HG03066 (cell line): ENCODE measurements at regions not wholly inside any gene's neighbourhood (a gene's known extent, or its start where the extent isn't known, plus 50 kb on each side); places are given as distances from the start of the nearest gene placed in this dataset.

ENCODE experiments used
- ATAC-seq: cut with Tn5 transposase; IDR thresholded peaks from one replicate; pipeline ENCODE4 v1.9.1; 2021; ENCODE audit warnings: low read depth; ENCODE audit not compliant: unreplicated experiment

DNA sequence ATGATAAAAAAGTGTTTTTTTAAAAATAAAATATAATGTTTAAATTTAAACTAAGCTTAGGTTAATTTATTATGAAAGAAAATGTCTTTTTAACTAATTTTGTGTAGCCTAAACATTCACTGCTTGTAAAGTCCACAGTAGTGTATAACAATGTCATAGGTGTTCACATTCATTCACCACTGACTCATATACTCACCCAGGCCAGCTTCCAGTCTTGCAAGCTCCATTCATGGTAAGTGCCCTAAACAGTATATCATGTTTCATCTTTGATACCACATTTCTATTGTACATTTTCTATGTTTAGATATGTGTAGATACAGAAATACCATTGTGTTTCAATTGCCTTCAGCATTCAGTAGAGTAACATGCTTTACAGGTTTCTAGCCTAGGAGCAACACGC is 530.3 kb downstream of the EPHA5 start:
- no peak for ATAC-seq

- no peak for ATAC-seq
These were observed 544.1 kb downstream of the EPHA5 start for GRCh38 chr4:65126200-65126599.

DNA sequence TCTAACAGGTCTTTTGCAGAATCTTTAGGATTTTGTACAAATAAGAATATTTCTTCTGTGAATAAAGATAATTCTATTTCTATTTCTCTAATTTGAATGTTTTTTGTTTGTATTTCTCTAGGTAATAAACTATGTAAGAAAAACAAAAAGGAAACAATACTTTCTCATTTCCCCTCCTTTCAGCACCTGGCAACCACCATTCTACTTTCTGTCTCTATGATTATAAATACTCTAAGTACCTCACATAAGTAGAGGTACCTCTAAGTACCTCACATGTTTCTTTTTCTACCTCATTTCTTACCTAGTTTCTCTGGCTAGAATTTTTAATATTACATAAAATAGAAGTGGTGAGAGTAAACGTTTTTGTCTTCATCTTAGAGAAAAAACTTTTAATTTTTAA is 550.0 kb downstream of the EPHA5 start:
- ATAC-seq: no peak

- no peak for ATAC-seq
These were observed 567.9 kb downstream of the EPHA5 start for GRCh38 chr4:65102419-65102818.

DNA sequence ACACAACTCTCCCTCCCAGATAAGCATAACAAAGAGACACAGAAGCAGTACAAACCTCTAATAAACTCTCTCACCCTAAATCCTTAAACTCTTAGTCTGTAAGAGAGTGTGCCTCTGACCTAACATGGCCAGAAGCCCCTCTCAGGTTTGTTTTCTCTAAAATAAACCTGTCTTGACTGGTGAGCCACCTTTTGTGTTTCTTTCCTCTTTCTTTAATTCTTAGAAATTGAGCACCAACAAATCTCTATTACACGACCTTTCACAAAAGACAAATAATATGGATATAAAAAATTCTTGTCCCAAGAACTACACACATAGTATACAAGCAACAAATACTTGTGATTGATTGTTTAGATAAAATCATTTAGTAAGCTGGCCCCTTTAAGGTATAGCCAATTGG is 573.7 kb downstream of the EPHA5 start:
- ATAC-seq: no peak

DNA sequence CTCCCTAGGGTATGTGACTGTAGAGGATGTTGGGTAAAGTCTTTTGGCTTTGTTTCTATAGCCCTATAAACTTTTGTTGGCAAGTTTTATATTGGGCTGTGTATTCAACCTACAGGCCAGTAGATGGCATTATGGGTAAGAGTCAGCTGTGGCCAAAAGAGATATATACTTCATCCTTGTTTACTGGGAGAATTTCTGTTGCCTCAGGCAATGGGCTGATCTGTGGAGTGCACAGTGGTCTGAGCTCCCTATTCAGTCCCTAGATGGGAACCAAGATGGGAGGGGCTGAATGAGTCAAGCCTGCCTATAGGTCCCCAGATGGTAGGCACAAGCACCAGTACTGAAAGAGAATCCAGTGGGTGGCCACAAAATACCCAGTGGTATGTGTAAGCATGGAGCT is 580.6 kb downstream of the EPHA5 start:
- no peak for ATAC-seq

- ATAC-seq: no peak
These were observed 587.2 kb downstream of the EPHA5 start for GRCh38 chr4:65083076-65083475.

DNA sequence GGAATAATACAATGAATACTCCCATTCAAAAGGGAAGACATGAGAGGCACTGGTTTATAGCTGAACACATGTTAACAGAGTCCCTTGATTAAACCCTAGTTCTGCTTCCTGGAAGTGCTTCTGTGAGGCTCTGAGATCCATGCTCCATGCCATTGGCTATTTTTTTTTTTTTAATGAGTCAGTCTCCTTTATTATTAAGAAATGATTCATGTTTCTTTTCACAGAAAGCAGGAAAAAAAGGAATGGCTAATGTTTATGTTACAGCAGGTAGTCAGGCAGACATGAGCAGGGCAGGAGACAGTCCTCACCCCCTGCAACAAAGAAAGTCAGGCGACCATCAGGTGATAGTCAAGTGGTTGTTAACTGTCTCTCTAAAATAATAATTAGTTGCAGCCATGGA is 598.7 kb downstream of the EPHA5 start:
- ATAC-seq: no peak

DNA sequence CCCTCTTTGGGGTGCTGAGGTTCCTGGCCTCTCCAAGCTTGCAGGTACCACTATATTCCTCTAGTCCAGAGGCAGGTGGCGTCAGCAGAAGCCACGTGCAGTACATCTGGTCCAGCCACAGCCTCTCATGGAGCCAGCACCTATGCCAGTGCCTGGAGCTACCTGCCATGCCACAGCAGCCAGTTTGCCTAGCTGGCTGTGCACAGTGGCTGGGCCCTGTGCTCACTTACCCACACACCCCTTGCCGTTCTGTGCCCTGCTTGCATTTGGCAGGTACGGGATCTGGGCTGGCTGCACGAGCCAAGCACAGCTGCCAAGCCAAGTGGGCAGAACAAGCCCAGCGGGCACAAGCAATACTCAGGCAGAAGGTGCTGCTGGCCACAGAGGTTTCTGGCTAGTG is 601.1 kb downstream of the EPHA5 start:
- no peak for ATAC-seq

DNA sequence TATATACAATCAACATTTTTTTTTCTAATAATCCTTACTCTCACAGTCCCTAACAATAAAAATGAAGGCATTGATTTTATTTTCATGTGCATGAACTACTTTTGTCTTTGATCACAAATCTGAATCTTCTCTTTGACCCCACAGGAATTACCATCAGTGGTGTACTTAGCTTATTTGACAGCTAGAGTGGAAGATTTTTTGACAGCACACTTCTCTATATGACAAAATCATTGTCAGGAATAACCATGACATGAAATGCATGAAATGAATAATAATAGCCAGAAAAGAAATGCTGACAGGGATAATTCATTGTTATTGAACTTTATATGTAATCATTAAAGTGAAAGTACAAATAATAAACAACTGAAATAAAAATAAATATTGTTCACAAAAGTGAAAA is 604.2 kb downstream of the EPHA5 start:
- no peak for ATAC-seq

DNA sequence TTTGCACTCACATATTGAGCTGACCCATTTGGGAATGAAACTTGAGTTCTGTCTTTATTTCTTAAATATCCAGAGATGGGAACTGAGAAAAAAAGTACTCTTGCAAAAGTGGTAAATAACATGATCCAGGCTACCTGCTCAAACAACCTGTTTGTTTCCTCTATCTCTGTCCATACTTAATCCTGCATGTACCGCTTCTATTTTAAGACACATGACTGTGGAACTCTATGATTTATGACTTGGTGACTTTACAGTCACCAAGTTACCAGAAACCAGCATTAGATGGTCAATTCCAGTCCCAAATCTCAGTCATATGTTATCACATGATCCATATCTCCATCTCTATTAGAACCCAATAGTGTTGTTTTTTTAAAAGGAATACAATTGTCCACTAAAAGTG is 606.7 kb downstream of the EPHA5 start:
- ATAC-seq: no peak

DNA sequence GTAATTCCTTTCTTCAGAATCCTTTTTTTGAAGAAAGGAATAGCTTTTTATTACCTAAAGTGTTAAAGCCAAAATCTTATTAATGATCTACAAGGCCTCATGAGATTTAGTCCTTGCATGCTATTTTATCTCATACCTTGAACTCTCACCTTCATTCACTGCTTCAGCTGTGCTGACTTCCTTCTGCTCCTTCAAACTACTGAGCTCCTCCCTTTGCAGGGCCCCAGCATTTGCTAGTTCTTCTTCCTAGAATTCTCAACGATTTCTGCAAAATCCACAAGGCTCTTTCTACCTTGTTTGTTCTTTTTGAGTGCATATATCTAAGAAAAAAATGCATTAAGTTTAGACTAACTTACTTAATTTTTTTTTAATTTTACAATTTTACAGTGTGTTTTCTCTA is 619.5 kb downstream of the EPHA5 start:
- no peak for ATAC-seq

DNA sequence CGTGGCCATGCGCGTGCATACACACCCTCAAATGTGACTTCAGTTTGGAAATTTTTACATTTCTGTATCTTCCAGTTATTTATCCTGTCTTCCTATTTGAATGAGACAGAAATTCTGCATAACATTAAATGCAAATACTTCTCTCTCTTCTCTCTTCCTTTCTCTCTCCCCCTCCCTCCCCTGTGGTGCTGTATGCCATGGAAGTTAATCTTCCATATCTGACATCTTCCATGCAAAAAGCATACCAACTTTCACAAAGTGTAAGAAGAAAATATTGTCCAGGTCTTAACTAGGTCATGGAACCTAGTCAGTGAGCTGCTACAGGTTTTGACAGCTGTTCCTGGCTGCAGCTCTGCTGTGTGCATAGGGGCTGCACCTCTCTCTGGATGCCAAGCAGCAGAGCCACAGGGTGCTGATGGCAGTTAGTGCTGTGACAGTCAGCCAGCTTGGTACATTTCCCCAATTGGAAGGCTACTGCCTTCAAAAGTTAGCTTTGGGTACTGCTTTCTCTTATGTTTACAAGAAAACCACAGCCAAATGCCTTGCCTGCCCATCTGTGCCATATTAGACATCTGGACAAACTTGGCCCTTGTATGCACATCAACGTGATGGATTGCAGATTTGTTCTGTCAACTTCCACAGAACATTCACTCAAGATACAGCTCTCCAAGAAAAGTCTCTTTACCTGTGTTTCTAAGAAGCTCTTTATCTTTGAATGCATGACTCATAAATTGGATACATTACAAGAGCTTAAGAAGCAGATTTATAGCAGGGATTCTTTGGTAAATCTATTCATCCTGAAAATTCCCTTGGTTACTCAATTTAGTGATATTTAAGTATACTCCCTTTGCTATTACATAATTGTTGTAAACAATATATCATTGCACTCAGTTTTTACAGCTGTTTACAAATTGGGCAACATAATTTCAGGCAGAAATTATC is 623.8 kb downstream of the EPHA5 start:
- ATAC-seq: no peak

- no peak for ATAC-seq
These were observed 624.6 kb upstream of the TECRL start for GRCh38 chr4:65033899-65034298.

DNA sequence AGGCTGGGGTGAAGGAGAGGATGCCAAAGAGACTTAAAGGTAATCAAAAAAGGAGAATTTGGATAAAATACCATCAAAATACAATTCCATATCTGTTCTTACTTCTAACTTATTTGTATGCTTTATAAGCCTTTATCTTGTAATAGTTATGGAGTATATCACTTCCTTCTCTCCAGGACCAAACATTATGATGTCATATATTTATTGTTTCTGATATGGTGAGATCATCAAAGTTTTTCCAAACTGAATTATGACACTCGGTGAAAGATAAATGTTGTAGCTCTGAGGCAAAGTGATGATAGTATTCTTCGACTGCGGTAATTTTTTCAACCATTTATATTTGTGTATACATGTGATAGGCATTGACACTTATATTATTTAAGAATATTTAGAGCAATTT is 619.3 kb upstream of the TECRL start:
- ATAC-seq: no peak

DNA sequence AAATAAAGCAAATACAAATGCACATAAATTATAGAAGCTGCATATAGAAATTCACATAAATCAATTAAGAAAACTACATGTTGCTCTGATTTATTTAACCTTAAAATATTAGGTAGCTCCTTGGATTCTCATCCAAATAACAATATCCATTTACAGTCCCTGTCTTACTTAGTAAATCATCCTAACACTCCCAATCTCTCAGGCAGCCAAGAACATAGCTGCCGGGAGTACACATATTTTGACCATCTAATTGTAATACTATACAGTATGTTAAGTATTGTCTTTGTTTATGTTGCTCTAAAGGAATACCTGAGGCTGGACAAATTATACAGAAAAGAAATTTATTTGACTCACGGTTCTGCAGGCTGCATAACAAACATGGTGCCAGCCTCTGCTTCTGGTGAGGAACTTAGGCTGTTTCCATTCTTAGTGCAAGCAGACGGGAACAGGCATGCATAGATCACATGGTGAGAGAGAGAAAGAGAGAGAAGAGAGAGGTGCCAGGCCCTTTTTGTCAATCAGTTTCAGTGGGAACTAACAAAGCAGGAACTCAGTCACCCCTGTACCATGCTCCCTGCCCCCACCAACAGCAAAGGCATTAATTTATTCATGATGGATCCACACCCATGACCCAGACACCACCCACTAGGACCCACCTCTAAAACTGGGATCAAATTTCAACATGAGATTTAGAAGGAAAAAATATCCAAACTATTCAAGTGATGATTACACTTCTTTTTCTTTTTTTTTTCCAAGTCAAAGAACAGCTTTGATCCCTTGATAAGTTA is 614.8 kb upstream of the TECRL start:
- ATAC-seq: no peak

GRCh38 chr4:65023081-65023480 is 613.8 kb upstream of the TECRL start:
- no peak for ATAC-seq

DNA sequence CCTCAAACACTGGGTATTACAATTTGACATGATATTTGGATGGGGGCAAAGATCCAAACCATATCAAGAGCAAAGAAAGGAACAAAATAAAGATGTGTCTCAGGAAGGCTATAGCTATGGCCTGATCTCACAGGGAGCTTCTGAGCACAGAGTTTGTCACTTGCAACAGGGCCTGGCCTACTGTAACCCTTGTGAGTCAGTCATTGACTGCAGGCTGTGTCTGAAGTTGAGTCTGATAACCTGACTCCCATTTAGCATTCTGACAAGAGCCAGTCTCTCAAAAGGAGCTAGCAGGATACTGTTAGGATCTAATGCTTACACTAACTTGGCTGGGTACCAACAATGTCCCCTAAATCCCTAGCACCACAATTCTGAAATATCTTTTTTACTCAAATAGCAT is 612.5 kb upstream of the TECRL start:
- ATAC-seq: no peak

DNA sequence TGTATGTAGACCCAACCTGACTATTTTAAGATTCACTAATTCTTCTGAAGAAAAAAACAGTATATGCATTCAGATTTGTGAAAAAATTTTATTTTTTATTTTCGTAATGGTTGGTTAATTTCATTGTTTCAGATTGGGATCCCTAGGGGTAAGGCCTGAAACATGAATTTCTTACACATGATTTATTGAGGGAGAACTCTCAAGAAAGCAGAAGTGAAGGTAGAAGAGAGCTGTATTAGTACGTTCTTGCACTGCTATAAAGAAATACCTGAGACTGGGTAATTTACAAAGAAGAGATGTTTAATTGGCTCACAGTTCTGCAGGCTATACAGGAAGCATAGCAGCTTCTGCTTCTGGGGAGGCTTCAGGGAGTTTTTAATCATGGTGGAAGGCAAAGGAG is 611.9 kb upstream of the TECRL start:
- no peak for ATAC-seq

DNA sequence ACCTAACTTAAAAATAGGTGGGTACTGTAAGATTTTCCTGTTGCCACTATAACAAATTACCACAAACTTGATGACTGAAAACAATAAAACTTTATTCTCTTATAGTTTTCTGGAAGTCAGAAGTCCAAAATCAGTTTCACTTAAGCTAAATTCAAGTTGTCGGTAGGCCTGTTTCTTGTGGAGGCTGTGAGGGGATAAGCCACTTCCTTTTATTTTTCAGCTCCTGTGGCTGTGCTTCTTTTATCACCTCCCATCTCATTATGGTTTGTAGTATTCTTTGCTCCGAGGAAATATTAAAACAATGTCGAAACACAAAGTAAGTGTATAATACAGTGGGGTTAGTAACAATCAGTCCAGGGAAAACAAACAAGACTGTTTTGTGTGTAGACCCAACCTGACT is 610.5 kb upstream of the TECRL start:
- ATAC-seq: no peak

DNA sequence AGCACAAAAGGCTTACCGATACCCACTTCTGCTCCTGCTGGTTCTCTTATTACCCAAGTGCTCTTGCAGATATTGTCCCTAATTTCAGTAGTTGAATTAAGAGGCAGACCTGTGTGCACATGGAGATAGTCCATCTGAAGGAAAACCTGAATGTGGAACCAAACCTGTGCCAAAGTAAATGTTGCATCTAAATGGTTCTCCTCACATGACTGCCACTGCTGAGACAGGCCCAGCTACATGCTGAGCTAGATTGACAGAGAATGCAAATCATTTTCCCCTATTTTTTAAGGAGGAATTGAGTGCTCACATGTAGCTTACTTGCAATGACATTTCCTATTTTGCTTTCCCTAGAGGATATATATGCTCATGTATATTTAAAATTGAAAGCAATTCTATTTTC is 609.1 kb upstream of the TECRL start:
- no peak for ATAC-seq

DNA sequence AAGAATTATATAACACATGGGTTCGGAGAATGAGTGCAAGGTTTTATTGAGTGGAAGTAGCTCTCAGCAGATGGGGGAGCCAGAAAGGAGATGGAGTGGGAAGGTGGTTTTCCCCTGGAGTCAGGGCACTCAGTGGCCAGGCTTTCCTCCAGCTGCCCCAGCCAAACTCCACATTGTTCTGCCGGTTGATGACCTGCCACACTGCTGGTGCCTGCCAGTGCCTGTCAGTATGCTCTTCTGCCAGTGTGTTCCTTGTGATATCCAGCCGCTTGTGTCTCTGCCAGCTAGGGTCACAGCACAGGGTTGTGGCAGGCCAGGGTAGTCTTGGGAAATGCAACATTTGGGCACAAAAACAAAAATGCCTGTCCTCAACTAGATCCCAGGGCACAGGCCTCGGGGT is 604.8 kb upstream of the TECRL start:
- no peak for ATAC-seq
